ENCODE measurements at regions not wholly inside any gene's neighbourhood (a gene's known extent, or its start where the extent isn't known, plus 50 kb on each side); places are given as distances from the start of the nearest gene placed in this dataset.

DNA sequence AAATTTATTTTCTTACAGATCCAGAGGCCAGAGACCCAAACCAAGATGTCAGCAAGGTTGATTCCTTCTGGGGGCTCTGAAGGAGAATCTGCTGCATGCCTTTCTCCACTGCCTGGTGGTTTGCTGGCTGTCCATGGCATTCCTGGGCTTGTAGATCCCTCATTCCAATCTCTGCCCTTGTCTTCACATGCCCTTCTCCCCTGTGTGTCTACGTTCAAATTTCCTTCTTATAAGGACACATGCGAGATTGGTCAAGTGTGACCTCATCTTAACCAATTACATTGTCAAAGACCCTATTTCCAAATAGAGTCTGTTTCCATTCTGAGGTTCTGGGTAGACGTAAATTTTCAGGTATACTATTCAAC is 84.5 kb upstream of the RAI14 start:
- DNase-seq = no peak
- H3K9me3 ChIP-seq = no peaks in the 10 kb centered on the region

DNA sequence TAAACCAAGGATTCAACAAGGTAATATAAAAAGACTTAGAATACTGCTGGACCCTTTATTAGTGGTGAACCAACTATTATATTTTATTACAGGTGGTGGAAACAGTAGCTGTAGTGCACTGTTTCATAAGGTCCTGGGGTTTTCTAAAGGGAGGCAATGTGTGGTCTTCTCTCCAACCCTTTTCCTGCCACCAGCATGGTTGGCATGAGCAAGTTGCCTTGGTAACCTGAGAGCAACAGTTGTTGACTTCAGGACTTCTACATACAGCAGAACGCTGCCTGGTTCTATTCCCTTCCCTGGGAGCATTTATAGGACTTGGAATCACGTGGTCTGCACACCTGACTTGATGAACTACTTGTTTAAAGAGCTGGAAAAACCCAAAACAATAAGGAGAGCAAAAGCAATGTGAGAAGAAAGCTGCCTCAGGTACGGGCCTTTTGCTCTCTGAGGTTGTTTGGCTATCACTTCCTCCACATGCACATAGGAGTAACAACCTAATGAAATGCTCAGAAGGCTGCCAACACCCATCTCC is 81.1 kb upstream of the RAI14 start:
- 58% methylated on average over 2 of the region's 3 CpGs for WGBS (ENCODE audit: insufficient coverage, low coverage, low lambda C conversion rate, missing lambda C conversion rate)
- Histone ChIP-seq H3K9me3 (no peaks in the 10 kb centered on the region), H3K27me3 (no peaks in the 10 kb centered on the region), H3K4me1 (no peaks in the 10 kb centered on the region), H3K27ac (no peak overlapping the region), H3K36me3 (no peaks in the 10 kb centered on the region), H3K4me3 (no peak overlapping the region)
- DNase-seq = no peak
- intact Hi-C loops (cut with DNase I) = no loop called here
- TF ChIP-seq POLR2A (IDR thresholded peaks at IDR 0.05) = no peak
- TF ChIP-seq, protein P1, sequence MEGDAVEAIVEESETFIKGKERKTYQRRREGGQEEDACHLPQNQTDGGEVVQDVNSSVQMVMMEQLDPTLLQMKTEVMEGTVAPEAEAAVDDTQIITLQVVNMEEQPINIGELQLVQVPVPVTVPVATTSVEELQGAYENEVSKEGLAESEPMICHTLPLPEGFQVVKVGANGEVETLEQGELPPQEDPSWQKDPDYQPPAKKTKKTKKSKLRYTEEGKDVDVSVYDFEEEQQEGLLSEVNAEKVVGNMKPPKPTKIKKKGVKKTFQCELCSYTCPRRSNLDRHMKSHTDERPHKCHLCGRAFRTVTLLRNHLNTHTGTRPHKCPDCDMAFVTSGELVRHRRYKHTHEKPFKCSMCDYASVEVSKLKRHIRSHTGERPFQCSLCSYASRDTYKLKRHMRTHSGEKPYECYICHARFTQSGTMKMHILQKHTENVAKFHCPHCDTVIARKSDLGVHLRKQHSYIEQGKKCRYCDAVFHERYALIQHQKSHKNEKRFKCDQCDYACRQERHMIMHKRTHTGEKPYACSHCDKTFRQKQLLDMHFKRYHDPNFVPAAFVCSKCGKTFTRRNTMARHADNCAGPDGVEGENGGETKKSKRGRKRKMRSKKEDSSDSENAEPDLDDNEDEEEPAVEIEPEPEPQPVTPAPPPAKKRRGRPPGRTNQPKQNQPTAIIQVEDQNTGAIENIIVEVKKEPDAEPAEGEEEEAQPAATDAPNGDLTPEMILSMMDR (IDR thresholded peaks at IDR 0.05) = no peak
- ATAC-seq = no peak

More for the DNA sequence above, 84.5 kb upstream of the RAI14 start:
- Histone ChIP-seq H3K4me3 (no peak overlapping the region), H3K27me3 (no peaks in the 10 kb centered on the region), H3K4me1 (no peaks in the 10 kb centered on the region), H3K27ac (no peak overlapping the region), H3K36me3 (no peaks in the 10 kb centered on the region)
- intact Hi-C loops (cut with DNase I) = no loop called here
- no peak for TF ChIP-seq POLR2A (IDR thresholded peaks at IDR 0.05)
- TF ChIP-seq, protein P1 (IDR thresholded peaks at IDR 0.05) = no peak
- WGBS (ENCODE audit: insufficient coverage, low coverage, low lambda C conversion rate, missing lambda C conversion rate) = 81% methylated on average over 3 of the region's 3 CpGs
- no peak for ATAC-seq

DNA sequence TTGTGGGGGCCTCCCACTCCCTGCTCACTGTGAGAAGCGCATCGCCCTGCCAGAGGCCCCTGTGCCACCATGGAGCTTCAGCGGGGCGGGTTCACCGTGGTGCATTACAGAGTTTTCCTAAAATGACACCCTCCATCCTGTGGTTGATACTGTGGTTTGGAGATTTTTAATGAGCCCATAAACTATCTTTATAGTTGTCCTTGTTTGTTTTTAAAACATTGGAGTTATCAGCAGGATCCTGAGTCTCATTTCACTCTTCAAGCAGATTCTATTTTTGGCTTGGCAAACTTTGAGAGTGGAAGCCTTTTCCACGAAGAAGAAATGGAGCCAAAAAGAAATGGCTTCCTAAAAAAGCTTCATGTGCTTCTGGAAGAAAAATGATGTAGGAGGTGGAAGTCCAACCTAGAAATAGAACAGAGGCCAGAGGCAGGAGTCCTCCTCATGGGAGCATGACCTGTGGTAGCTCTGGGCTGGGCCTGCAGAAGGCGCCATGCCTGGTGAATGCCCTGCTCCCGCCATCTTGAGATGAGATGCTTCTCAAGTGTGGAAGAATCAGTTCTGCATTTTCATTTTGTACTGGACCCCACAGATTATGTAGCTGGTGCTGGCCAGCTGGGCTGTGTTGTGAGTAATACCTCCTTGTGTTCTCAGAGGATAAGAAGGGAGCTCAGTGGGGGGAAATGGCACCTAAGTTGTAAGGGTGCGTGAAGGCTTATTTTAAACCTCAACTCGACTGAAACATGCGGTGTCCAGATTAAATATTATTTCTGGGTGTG is 79.0 kb upstream of the RAI14 start:
- intact Hi-C loops (cut with DNase I) = no loop called here
- no peak for DNase-seq
- WGBS (ENCODE audit: insufficient coverage, low coverage, low lambda C conversion rate, missing lambda C conversion rate) = 73% methylated on average over 10 of the region's 11 CpGs
- no peaks in the 10 kb centered on the region for H3K27me3 ChIP-seq
- TF ChIP-seq POLR2A (IDR thresholded peaks at IDR 0.05) = no peak
- H3K4me1 ChIP-seq = no peaks in the 10 kb centered on the region
- H3K27ac ChIP-seq = no peak overlapping the region
- no peaks in the 10 kb centered on the region for H3K36me3 ChIP-seq
- ATAC-seq = peak in 1 of 4 donors; percentile 19
- no peaks in the 10 kb centered on the region for H3K9me3 ChIP-seq
- no peak overlapping the region for H3K4me3 ChIP-seq

GRCh38 chr5:34578962-34579361 is 77.2 kb upstream of the RAI14 start:
- ATAC-seq (no peak), DNase-seq (no peak)
- Histone ChIP-seq H3K27me3 (no peaks in the 10 kb centered on the region), H3K27ac (no peak overlapping the region), H3K36me3 (no peaks in the 10 kb centered on the region), H3K4me1 (no peaks in the 10 kb centered on the region), H3K9me3 (no peaks in the 10 kb centered on the region), H3K4me3 (no peak overlapping the region)
- TF ChIP-seq, protein P1 (IDR thresholded peaks at IDR 0.05) = no peak
- no peak for TF ChIP-seq POLR2A (IDR thresholded peaks at IDR 0.05)
- WGBS (ENCODE audit: insufficient coverage, low coverage, low lambda C conversion rate, missing lambda C conversion rate) = 100% methylated on average over 1 of the region's 1 CpG
- intact Hi-C loops (cut with DNase I) = no loop called here

GRCh38 chr5:34580983-34581382 is 75.1 kb upstream of the RAI14 start:
- Histone ChIP-seq H3K27me3 (no peaks in the 10 kb centered on the region), H3K36me3 (no peaks in the 10 kb centered on the region), H3K9me3 (no peaks in the 10 kb centered on the region), H3K27ac (no peak overlapping the region), H3K4me1 (no peaks in the 10 kb centered on the region), H3K4me3 (no peak overlapping the region)
- DNase-seq (no peak), ATAC-seq (no peak)
- TF ChIP-seq, protein P1 (IDR thresholded peaks at IDR 0.05) = no peak
- TF ChIP-seq POLR2A (IDR thresholded peaks at IDR 0.05) = no peak
- WGBS (ENCODE audit: insufficient coverage, low coverage, low lambda C conversion rate, missing lambda C conversion rate) = 85% methylated on average over 6 of the region's 7 CpGs
- intact Hi-C loops (cut with DNase I) = no loop called here

All from right lobe of liver (tissue), 6 donors.